ENCODE measurements at regions not wholly inside any gene's neighbourhood (a gene's known extent, or its start where the extent isn't known, plus 50 kb on each side); places are given as distances from the start of the nearest gene placed in this dataset.

DNA sequence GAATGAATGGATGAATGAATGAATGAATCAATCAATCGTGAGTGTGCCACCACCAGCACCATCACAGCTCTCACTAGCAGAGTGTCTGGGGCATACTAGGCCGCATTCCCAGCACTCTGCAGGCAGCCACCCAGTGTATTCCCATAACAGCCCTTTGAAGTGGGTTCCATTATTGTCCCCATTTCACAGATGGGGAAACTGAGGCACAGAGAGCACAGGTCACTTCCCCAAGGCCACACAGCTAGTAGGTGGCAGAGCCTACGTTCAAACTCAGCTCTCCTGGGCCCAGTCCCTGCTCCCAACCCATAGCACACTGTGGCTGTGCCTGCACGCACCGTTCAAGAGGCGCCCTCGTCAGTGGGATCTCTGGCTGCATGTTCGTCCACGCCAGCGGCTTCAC lies 88.1 kb downstream of the RFLNA start:
- no peaks in the 10 kb centered on the region for H3K79me2 ChIP-seq (ENCODE audit: low read length)
- no peak overlapping the region for H3K9ac ChIP-seq (ENCODE audit: low read length)
- H3K36me3 ChIP-seq (replicated peaks; ENCODE audit: low read depth, low read length): peaks cover 22% of the 10 kb centered on the region

DNA sequence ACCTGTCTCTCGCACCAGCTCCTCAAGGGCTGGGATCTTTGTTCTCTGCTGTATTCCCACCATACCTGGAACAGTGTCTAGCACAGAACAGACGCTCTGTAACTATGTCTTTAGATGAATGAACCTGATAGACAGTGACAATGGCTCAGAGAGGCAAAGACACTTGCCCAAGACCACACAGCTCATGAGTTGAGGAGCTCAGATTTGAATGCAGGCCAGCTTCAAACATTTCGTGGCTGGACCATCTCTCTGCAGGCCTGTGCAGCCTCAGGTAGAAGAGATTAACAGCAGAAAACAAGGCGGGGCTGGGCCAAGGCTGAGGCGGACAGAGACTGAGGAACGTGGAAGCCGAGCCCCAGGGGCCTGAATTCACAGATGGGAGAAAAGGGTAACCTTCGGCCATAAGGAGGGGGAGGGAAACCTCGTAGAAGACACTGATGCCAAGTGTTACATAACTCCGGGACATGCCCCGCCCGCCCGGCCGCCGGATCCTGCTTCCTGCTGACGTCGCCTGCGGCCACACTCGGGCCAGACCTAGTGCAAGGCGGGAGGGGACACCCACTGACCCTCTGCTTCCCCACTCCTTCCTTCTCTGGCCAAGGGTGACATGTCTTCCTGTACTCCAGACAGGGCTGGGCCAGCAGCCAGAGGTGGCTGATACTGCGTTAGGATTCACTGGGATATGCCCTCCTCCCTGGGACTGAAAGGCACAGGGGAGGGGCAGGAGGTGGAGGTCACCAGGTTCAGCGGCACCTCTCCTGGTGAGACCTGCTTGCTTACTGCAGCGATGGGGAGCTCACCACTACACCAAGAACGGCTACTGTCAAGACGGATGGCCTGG lies 86.8 kb downstream of the RFLNA start:
- Histone ChIP-seq H3K27me3 (ENCODE audit: low read depth, low read length) (no peaks in the 10 kb centered on the region), H3K4me2 (ENCODE audit: low read length) (no peak overlapping the region), H3K4me3 (ENCODE audit: low read length) (no peak overlapping the region), H2AFZ (ENCODE audit: low read depth, low read length) (no peak overlapping the region), H4K20me1 (ENCODE audit: insufficient read depth, low read length) (peaks cover 20% of the 10 kb centered on the region), H3K79me2 (ENCODE audit: low read length) (no peaks in the 10 kb centered on the region), H3K4me1 (ENCODE audit: low read length) (no peaks in the 10 kb centered on the region), H3K9me3 (ENCODE audit: insufficient read depth, low read length) (no peaks in the 10 kb centered on the region), H3K27ac (ENCODE audit: low read length) (no peak overlapping the region), H3K9ac (ENCODE audit: low read length) (no peak overlapping the region), H3K36me3 (replicated peaks; ENCODE audit: low read depth, low read length) (peaks cover 26% of the 10 kb centered on the region)
- TF ChIP-seq EZH2phosphoT487 (IDR thresholded peaks at IDR 0.05; ENCODE audit: low read depth): no peak
- TF ChIP-seq, protein P1, sequence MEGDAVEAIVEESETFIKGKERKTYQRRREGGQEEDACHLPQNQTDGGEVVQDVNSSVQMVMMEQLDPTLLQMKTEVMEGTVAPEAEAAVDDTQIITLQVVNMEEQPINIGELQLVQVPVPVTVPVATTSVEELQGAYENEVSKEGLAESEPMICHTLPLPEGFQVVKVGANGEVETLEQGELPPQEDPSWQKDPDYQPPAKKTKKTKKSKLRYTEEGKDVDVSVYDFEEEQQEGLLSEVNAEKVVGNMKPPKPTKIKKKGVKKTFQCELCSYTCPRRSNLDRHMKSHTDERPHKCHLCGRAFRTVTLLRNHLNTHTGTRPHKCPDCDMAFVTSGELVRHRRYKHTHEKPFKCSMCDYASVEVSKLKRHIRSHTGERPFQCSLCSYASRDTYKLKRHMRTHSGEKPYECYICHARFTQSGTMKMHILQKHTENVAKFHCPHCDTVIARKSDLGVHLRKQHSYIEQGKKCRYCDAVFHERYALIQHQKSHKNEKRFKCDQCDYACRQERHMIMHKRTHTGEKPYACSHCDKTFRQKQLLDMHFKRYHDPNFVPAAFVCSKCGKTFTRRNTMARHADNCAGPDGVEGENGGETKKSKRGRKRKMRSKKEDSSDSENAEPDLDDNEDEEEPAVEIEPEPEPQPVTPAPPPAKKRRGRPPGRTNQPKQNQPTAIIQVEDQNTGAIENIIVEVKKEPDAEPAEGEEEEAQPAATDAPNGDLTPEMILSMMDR (IDR thresholded peaks at IDR 0.05; ENCODE audit: low read depth, low read length): no peak

More for the DNA sequence above, 88.1 kb downstream of the RFLNA start:
- no peaks in the 10 kb centered on the region for H3K9me3 ChIP-seq (ENCODE audit: insufficient read depth, low read length)
- no peak overlapping the region for H3K27ac ChIP-seq (ENCODE audit: low read length)
- TF ChIP-seq EZH2phosphoT487 (IDR thresholded peaks at IDR 0.05; ENCODE audit: low read depth): no peak
- TF ChIP-seq, protein P1 (IDR thresholded peaks at IDR 0.05; ENCODE audit: low read depth, low read length): no peak
- H3K27me3 ChIP-seq (ENCODE audit: low read depth, low read length): no peaks in the 10 kb centered on the region
- no peak overlapping the region for H3K4me3 ChIP-seq (ENCODE audit: low read length)
- H2AFZ ChIP-seq (ENCODE audit: low read depth, low read length): no peak overlapping the region
- no peaks in the 10 kb centered on the region for H3K4me1 ChIP-seq (ENCODE audit: low read length)
- no peak overlapping the region for H3K4me2 ChIP-seq (ENCODE audit: low read length)
- H4K20me1 ChIP-seq (ENCODE audit: insufficient read depth, low read length): peaks cover 19% of the 10 kb centered on the region

- H3K27ac ChIP-seq (ENCODE audit: low read length): no peak overlapping the region
- H3K4me3 ChIP-seq (ENCODE audit: low read length): no peak overlapping the region
- peaks cover 22% of the 10 kb centered on the region for H4K20me1 ChIP-seq (ENCODE audit: insufficient read depth, low read length)
- H3K4me1 ChIP-seq (ENCODE audit: low read length): no peaks in the 10 kb centered on the region
- peaks cover 26% of the 10 kb centered on the region for H3K36me3 ChIP-seq (replicated peaks; ENCODE audit: low read depth, low read length)
- H2AFZ ChIP-seq (ENCODE audit: low read depth, low read length): no peak overlapping the region
- TF ChIP-seq, protein P1 (IDR thresholded peaks at IDR 0.05; ENCODE audit: low read depth, low read length): no peak
- TF ChIP-seq EZH2phosphoT487 (IDR thresholded peaks at IDR 0.05; ENCODE audit: low read depth): no peak
- H3K4me2 ChIP-seq (ENCODE audit: low read length): no peak overlapping the region
- H3K9me3 ChIP-seq (ENCODE audit: insufficient read depth, low read length): no peaks in the 10 kb centered on the region
- H3K27me3 ChIP-seq (ENCODE audit: low read depth, low read length): no peaks in the 10 kb centered on the region
- H3K79me2 ChIP-seq (ENCODE audit: low read length): no peaks in the 10 kb centered on the region
- H3K9ac ChIP-seq (ENCODE audit: low read length): no peak overlapping the region
Observed at GRCh38 chr12:124380796-124381455, 86.0 kb downstream of the RFLNA start.

All from OCI-LY3 (cell line).